DND-41 (cell line): ENCODE measurements at regions not wholly inside any gene's neighbourhood (a gene's known extent, or its start where the extent isn't known, plus 50 kb on each side); places are given as distances from the start of the nearest gene placed in this dataset.

Experiments used
- ATAC-seq: fragments of 200-7000 bp; cut with Tn5 transposase; 3 replicates; pipeline ENCODE4 v1.9.1; 2021; ENCODE audit warnings: low read depth; ENCODE audit not compliant: insufficient read depth
- DNase-seq: peaks from one replicate; pipeline ENCODE4 v3.0.0-alpha.2; 2020
- H2AFZ ChIP-seq: 2 replicates; pipeline ENCODE4 v1.6.0; 2012; ENCODE audit warnings: low read depth, low read length
- H3K27ac ChIP-seq: 2 replicates; pipeline ENCODE4 v1.5.1; 2012; ENCODE audit warnings: low read length, inconsistent platforms
- H3K27me3 ChIP-seq: fragments of 200-600 bp; sonication (generic); 2 replicates; pipeline ENCODE4 v1.6.0; 2012; ENCODE audit warnings: low read length, mild to moderate bottlenecking, inconsistent platforms; ENCODE audit not compliant: insufficient read depth, poor library complexity
- H3K36me3 ChIP-seq: 2 replicates; pipeline ENCODE4 v1.5.1; 2012; ENCODE audit warnings: low read length, inconsistent platforms; ENCODE audit not compliant: insufficient read depth
- H3K4me1 ChIP-seq: 2 replicates; pipeline ENCODE4 v1.5.1; 2012; ENCODE audit warnings: mild to moderate bottlenecking, low read length; ENCODE audit not compliant: insufficient read depth
- H3K4me2 ChIP-seq: 2 replicates; pipeline ENCODE4 v1.6.0; 2012; ENCODE audit warnings: mild to moderate bottlenecking, moderate library complexity, low read length, inconsistent platforms; ENCODE audit not compliant: insufficient read depth
- H3K4me3 ChIP-seq, 2 experiments: fragments of 200-600 bp in 1 of 2; shearing (Covaris generic) in 1 of 2; 2 replicates each; pipeline ENCODE4 v1.5.1; 2012 to 2016; ENCODE audit warnings: inconsistent platforms in 2 of 2, low read length in 2 of 2, mild to moderate bottlenecking in 2 of 2, low read depth in 1 of 2, moderate library complexity in 1 of 2
- H3K79me2 ChIP-seq: 2 replicates; pipeline ENCODE4 v1.6.0; 2012; ENCODE audit warnings: low read length, inconsistent platforms; ENCODE audit not compliant: insufficient read depth
- H3K9ac ChIP-seq: 2 replicates; pipeline ENCODE4 v1.6.0; 2012; ENCODE audit warnings: low read depth, mild to moderate bottlenecking, inconsistent platforms, low read length, moderate library complexity
- H3K9me3 ChIP-seq: 2 replicates; pipeline ENCODE4 v1.5.1; 2012; ENCODE audit warnings: low read length, moderate library complexity, mild to moderate bottlenecking, inconsistent platforms; ENCODE audit not compliant: insufficient read depth, severe bottlenecking
- H4K20me1 ChIP-seq: 2 replicates; pipeline ENCODE4 v1.6.0; 2012; ENCODE audit warnings: low read length; ENCODE audit not compliant: insufficient read depth
- CTCF ChIP-seq: IDR thresholded peaks from 2 replicates; pipeline ENCODE4 v1.5.1; 2012; ENCODE audit warnings: borderline replicate concordance, low read length, moderate library complexity, mild to moderate bottlenecking; ENCODE audit not compliant: poor library complexity, severe bottlenecking; ENCODE audit errors: extremely low read depth
- EZH2 ChIP-seq: IDR thresholded peaks from 3 replicates; pipeline ENCODE4 v1.6.1; 2012; ENCODE audit warnings: borderline replicate concordance, low read depth, mild to moderate bottlenecking, moderate library complexity, low read length, inconsistent platforms; ENCODE audit not compliant: severe bottlenecking

- Histone ChIP-seq H3K79me2 (peaks cover 7% of the 10 kb centered on the region; the same call in 1 of the 2 replicates), H3K4me2 (no peak overlapping the region), H4K20me1 (no peaks in the 10 kb centered on the region), H3K27ac (no peak overlapping the region), H3K9ac (no peak overlapping the region), H3K27me3 (no peaks in the 10 kb centered on the region), H2AFZ (no peak overlapping the region), H3K9me3 (no peaks in the 10 kb centered on the region), H3K36me3 (no peaks in the 10 kb centered on the region; the same call in 1 of the 2 replicates), H3K4me1 (peaks cover 31% of the 10 kb centered on the region), H3K4me3 (no peak overlapping the region)
- ATAC-seq (no peak), DNase-seq (no peak)
- no peak for TF ChIP-seq CTCF
Measured at GRCh38 chr7:38328814-38329213, 55.4 kb upstream of the TARP start.

- Histone ChIP-seq H3K9me3 (no peaks in the 10 kb centered on the region), H3K9ac (no peak overlapping the region), H3K4me2 (no peak overlapping the region), H3K36me3 (no peaks in the 10 kb centered on the region; the same call in 1 of the 2 replicates), H3K4me1 (peaks cover 21% of the 10 kb centered on the region), H3K27me3 (no peaks in the 10 kb centered on the region), H3K4me3 (no peak overlapping the region), H3K79me2 (peaks cover under 1% of the 10 kb centered on the region; the same call in 1 of the 2 replicates), H2AFZ (no peak overlapping the region), H4K20me1 (no peaks in the 10 kb centered on the region), H3K27ac (no peak overlapping the region)
- DNase-seq (no peak), ATAC-seq (no peak)
- no peak for TF ChIP-seq CTCF
- TF ChIP-seq EZH2, result no peak
Measured at GRCh38 chr7:38327637-38328036, 54.2 kb upstream of the TARP start.
